ENCODE measurements at regions not wholly inside any gene's neighbourhood (a gene's known extent, or its start where the extent isn't known, plus 50 kb on each side); places are given as distances from the start of the nearest gene placed in this dataset.

DNA sequence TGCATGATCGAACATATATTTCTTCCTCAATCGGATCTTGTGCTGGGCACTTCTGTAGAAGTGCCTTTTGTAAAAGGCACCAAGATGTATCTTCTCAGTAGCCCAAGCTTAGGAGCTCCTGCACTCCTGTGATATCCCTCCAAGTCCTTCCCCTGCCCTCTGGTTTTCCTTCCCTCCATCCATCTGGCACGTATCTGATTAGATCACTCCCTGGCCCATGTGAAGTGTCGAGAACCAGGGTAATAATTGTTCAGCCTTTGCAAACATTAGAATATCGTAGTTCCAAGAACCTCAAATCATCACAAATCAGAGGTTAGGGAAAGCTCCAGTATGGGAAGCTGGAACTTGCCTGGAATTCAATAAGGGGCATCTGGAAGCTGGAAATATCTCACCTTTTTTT lies 221.1 kb upstream of the AUTS2 start:
- TF ChIP-seq CTCF (IDR thresholded peaks at IDR 0.05; ENCODE audit: insufficient read depth, low read depth, low read length) (no peak), EZH2 (IDR thresholded peaks at IDR 0.05; ENCODE audit: insufficient read depth, low read length) (no peak)

Measured in astrocyte (in vitro differentiated cells and primary cell).